WTC11 (cell line): ENCODE measurements at regions not wholly inside any gene's neighbourhood (a gene's known extent, or its start where the extent isn't known, plus 50 kb on each side); places are given as distances from the start of the nearest gene placed in this dataset.

Source experiments
- EMX1 ChIP-seq: fragments of 250-450 bp; sonication (Bioruptor Pico); IDR thresholded peaks from 2 replicates; pipeline ENCODE4 v1.8.0; 2021; ENCODE audit warnings: mild to moderate bottlenecking
- GABPB1 ChIP-seq: sonication (generic); formaldehyde crosslinking; IDR thresholded peaks from 2 replicates; pipeline ENCODE4 v1.8.1; 2023; ENCODE audit warnings: mild to moderate bottlenecking, missing genetic modification reagents
- NFATC4 ChIP-seq: fragments of 250-450 bp; sonication (Bioruptor Pico); IDR thresholded peaks from 2 replicates; pipeline ENCODE4 v1.9.0; 2021; ENCODE audit warnings: mild to moderate bottlenecking
- NFE2L1 ChIP-seq: sonication (generic); formaldehyde crosslinking; IDR thresholded peaks from 2 replicates; pipeline ENCODE4 v1.8.1; 2023; ENCODE audit warnings: missing genetic modification reagents
- NR1H2 ChIP-seq: sonication (generic); formaldehyde crosslinking; IDR thresholded peaks from 2 replicates; pipeline ENCODE4 v1.9.0; 2021; ENCODE audit warnings: mild to moderate bottlenecking, moderate library complexity, missing genetic modification reagents
- ZNF317 ChIP-seq: sonication (generic); formaldehyde crosslinking; IDR thresholded peaks from 2 replicates; pipeline ENCODE4 v1.8.1; 2023; ENCODE audit warnings: low read depth, mild to moderate bottlenecking, moderate library complexity, missing genetic modification reagents, borderline replicate concordance
- ZNF423 ChIP-seq: fragments of 250-450 bp; sonication (Bioruptor Pico); IDR thresholded peaks from 2 replicates; pipeline ENCODE4 v2.1.2; 2022; ENCODE audit warnings: mild to moderate bottlenecking, moderate library complexity
- TF ChIP-seq, protein P1 (sequence below): fragments of 200-600 bp; IDR thresholded peaks from 2 replicates; pipeline ENCODE4 v1.8.0; 2022; ENCODE audit warnings: antibody characterized with exemption
- TF ChIP-seq, protein P2 (sequence below): sonication (generic); formaldehyde crosslinking; IDR thresholded peaks from 2 replicates; pipeline ENCODE4 v1.8.0; 2022; ENCODE audit warnings: mild to moderate bottlenecking, missing genetic modification reagents
- TF ChIP-seq, protein P3 (sequence below): sonication (generic); formaldehyde crosslinking; IDR thresholded peaks from 2 replicates; pipeline ENCODE4 v1.8.0; 2022; ENCODE audit warnings: mild to moderate bottlenecking, missing genetic modification reagents

DNA sequence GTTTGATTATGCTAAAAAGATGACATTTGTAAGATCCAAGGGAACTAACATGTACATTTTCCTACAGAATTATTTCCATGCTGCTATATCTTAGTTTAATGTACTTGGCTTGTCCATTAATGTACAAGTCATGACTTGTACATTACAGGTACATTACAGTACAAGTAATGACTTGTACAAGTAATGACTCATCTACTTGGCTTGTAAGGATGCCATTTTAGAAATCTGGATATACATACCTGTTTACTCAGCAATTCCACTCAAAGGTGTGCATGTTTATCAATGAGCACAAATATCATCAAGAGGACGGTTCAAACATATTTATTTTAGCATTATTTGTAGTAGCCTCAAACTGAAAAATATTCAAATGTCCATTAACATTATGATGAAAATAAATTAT, 87.0 kb upstream of the TRPC4 start:
- TF ChIP-seq, protein P1, sequence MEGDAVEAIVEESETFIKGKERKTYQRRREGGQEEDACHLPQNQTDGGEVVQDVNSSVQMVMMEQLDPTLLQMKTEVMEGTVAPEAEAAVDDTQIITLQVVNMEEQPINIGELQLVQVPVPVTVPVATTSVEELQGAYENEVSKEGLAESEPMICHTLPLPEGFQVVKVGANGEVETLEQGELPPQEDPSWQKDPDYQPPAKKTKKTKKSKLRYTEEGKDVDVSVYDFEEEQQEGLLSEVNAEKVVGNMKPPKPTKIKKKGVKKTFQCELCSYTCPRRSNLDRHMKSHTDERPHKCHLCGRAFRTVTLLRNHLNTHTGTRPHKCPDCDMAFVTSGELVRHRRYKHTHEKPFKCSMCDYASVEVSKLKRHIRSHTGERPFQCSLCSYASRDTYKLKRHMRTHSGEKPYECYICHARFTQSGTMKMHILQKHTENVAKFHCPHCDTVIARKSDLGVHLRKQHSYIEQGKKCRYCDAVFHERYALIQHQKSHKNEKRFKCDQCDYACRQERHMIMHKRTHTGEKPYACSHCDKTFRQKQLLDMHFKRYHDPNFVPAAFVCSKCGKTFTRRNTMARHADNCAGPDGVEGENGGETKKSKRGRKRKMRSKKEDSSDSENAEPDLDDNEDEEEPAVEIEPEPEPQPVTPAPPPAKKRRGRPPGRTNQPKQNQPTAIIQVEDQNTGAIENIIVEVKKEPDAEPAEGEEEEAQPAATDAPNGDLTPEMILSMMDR: no peak
- TF ChIP-seq, protein P2, sequence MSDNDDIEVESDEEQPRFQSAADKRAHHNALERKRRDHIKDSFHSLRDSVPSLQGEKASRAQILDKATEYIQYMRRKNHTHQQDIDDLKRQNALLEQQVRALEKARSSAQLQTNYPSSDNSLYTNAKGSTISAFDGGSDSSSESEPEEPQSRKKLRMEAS (CRISPR knock-in tag): no peak
- TF ChIP-seq, protein P3, sequence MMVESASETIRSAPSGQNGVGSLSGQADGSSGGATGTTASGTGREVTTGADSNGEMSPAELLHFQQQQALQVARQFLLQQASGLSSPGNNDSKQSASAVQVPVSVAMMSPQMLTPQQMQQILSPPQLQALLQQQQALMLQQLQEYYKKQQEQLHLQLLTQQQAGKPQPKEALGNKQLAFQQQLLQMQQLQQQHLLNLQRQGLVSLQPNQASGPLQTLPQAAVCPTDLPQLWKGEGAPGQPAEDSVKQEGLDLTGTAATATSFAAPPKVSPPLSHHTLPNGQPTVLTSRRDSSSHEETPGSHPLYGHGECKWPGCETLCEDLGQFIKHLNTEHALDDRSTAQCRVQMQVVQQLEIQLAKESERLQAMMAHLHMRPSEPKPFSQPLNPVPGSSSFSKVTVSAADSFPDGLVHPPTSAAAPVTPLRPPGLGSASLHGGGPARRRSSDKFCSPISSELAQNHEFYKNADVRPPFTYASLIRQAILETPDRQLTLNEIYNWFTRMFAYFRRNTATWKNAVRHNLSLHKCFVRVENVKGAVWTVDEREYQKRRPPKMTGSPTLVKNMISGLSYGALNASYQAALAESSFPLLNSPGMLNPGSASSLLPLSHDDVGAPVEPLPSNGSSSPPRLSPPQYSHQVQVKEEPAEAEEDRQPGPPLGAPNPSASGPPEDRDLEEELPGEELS (CRISPR knock-in tag): no peak
- TF ChIP-seq GABPB1 (no peak), ZNF423 (CRISPR knock-in tag) (no peak), ZNF317 (CRISPR knock-in tag) (no peak), NFE2L1 (CRISPR knock-in tag) (no peak), NR1H2 (CRISPR knock-in tag) (no peak), EMX1 (CRISPR knock-in tag) (no peak), NFATC4 (CRISPR knock-in tag) (no peak)
